GM21526 (cell line): ENCODE measurements at regions not wholly inside any gene's neighbourhood (a gene's known extent, or its start where the extent isn't known, plus 50 kb on each side); places are given as distances from the start of the nearest gene placed in this dataset.
"Not testable (repeated sequence)": the region's sequence is repeated elsewhere in the genome, so short reads cannot be mapped to it uniquely, and the experiment has no call there.

Experiments
- ATAC-seq: cut with Tn5 transposase; IDR thresholded peaks from one replicate; pipeline ENCODE4 v1.9.1; 2021; ENCODE audit warnings: moderate library complexity; ENCODE audit not compliant: unreplicated experiment, low FRiP score

- ATAC-seq = no peak
Measured at GRCh38 chr18:39209173-39209572, 1643.6 kb upstream of the CELF4 start.

- ATAC-seq = no peak
Measured at GRCh38 chr18:39208729-39209128, 1643.1 kb upstream of the CELF4 start.

- ATAC-seq = no peak
Measured at GRCh38 chr18:39208190-39208589, 1642.6 kb upstream of the CELF4 start.

- not testable (repeated sequence) for ATAC-seq
Measured at GRCh38 chr18:39206398-39207103, 1641.0 kb upstream of the CELF4 start.

GRCh38 chr18:39205565-39206195, 1640.1 kb upstream of the CELF4 start:
- ATAC-seq = no peak

- no peak for ATAC-seq
Measured at GRCh38 chr18:39200153-39200552, 1634.6 kb upstream of the CELF4 start.

- ATAC-seq = no peak
Measured at GRCh38 chr18:39199231-39199855, 1633.7 kb upstream of the CELF4 start.

GRCh38 chr18:39198376-39198775, 1632.8 kb upstream of the CELF4 start:
- no peak for ATAC-seq

- ATAC-seq = no peak
Measured at GRCh38 chr18:39191931-39192330, 1626.3 kb upstream of the CELF4 start.

- no peak for ATAC-seq
Measured at GRCh38 chr18:39191058-39191457, 1625.5 kb upstream of the CELF4 start.

GRCh38 chr18:39190508-39190907, 1624.9 kb upstream of the CELF4 start:
- ATAC-seq = no peak

- no peak for ATAC-seq
Measured at GRCh38 chr18:39188278-39188677, 1622.7 kb upstream of the CELF4 start.

GRCh38 chr18:39186008-39186407, 1620.4 kb upstream of the CELF4 start:
- ATAC-seq = no peak

GRCh38 chr18:39184176-39184575, 1618.6 kb upstream of the CELF4 start:
- no peak for ATAC-seq

GRCh38 chr18:39178166-39178565, 1612.6 kb upstream of the CELF4 start:
- ATAC-seq = no peak

- no peak for ATAC-seq
Measured at GRCh38 chr18:39172695-39173421, 1607.3 kb upstream of the CELF4 start.

GRCh38 chr18:39168723-39169122, 1603.1 kb upstream of the CELF4 start:
- ATAC-seq = no peak

GRCh38 chr18:39167990-39168389, 1602.4 kb upstream of the CELF4 start:
- no peak for ATAC-seq

- ATAC-seq = no peak
Measured at GRCh38 chr18:39166776-39167175, 1601.2 kb upstream of the CELF4 start.

GRCh38 chr18:39162013-39162827, 1596.6 kb upstream of the CELF4 start:
- no peak for ATAC-seq
